Hematopoietic multipotent progenitor cell treated with erythropoietin and hydrocortisone succinate and interleukin-3 and kit ligand, for 17 days (in vitro differentiated cells): ENCODE measurements at regions not wholly inside any gene's neighbourhood (a gene's known extent, or its start where the extent isn't known, plus 50 kb on each side); places are given as distances from the start of the nearest gene placed in this dataset.
"Not testable (repeated sequence)": the region's sequence is repeated elsewhere in the genome, so short reads cannot be mapped to it uniquely, and the experiment has no call there.

Experiments
- DNase-seq: peaks from one replicate; pipeline ENCODE4 v3.0.0-alpha.2; 2015; ENCODE audit warnings: low spot score

DNA sequence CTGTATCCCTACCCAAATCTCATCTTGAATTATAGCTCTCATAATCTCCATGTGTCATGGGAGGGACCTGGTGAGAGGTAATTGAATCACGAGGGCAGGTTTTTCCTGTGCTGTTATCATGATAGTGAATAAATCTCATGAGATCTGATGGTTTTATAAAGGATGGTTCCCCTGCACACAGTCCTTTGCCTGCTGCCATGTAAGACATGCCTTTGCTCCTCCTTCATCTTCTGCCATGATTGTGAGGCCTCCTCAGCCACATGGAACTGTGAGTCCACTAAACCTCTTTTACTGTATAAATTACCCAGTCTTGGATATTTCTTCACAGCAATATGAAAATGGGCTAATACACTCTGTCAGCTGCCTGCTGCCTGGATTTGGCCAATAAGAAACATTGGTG lies 133.8 kb upstream of the POU3F1 start:
- not testable (repeated sequence) for DNase-seq

DNA sequence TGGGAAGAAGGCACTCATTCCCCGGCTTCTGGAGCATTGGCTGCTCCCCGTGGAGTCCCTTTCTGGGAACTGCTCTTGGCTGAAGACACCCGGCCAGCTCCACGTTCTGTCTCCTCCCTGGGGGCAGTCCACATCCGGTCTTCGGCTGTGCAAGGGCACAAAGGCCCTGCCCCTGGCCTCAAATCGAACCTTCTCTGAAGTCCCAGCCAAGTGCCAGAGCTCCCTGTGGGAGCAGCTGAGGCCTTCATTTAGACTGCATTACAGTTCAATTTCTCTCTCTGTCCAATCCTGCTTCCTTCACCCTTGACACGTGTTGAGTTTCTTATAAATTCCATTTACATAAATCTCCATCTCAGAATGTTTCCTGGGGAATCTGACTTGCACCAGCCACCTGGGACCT lies 132.9 kb upstream of the POU3F1 start:
- no peak for DNase-seq

DNA sequence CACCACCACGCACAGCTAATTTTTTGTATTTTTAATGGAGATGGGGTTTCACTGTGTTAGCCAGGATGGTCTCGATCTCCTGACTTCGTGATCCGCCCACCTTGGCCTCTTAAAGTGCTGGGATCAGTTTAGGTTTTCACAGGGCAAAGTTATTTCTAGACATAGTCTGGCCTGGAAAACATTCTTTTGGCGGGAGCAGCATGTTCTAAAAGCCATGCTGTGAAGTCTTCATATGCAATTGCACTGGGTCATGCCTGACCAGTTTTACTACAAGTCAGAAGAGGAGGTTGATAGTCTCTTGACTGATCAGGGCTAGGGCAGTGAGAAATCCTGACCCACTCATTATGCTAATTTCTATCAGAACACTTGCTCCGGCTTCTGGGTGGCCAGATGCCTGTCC lies 131.6 kb upstream of the POU3F1 start:
- no peak for DNase-seq

DNA sequence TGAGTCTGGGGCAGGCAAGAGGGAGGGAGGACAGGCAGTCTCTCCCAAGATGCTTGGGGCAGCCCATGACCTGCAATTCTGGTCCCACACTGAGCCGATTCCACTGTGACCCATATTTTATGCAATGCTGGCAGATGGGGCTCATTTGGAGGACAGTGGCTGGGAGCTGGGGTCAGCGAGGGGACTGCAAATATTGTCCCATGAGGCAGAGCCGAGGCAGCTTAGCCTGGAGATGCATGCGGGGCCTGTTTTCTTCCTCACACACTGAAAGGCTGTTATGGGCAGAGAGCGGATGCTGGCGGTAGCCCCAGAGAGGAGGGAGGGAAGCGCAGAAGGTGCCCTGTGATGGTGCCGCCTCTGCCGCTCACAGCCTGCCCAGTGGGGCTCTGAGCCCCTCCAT lies 128.5 kb upstream of the POU3F1 start:
- DNase-seq, result no peak

DNA sequence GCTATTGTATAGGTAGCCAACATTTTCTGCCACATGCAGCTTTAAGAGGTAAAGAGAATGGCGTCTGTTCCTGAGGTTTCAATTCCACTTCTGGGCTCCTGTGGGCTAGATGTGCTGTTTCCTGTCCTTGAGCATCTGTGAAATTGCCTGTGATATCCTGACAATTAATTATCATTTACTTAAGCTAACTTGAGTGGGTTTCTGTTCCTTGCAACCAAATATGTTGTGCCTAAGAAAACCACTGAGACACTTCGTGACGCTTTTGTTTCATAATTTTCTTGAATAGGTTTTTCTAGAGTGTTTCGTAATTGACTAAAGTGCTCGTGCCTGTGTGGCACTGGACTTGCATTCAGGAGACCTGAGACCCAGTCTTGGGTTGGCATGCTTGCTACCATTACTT lies 127.3 kb upstream of the POU3F1 start:
- DNase-seq, result no peak

DNA sequence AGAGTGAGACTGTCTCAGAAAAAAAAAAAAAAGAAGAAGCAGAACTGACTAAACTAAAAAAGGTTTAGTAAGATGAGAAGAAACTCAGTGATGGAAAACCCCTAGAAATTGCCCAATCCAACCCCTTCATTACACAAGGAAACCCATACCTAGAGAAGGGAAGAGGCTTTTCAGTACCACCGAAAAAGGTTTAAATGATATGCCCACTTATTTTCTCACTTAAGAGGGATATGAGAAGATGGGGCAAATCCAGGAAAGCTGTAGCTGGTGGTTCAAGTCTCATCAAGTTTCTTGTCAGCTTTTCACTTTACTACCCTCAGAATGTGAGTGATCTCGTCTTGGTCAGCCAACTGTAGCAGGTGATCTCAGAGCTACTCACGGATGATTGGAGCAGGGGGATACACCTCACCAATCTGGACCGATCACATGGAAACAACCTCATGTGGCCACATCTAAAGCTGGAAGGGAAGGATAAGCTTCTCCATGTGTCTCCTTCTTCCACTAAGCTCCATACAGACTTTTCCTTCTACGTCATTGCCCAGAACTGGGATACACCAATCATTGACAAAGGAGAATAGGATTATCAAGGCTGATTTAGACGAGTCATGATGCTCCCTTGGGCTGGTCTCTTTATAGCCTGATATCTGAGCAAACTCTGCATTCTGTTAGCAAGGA lies 126.7 kb upstream of the POU3F1 start:
- DNase-seq, result no peak

DNA sequence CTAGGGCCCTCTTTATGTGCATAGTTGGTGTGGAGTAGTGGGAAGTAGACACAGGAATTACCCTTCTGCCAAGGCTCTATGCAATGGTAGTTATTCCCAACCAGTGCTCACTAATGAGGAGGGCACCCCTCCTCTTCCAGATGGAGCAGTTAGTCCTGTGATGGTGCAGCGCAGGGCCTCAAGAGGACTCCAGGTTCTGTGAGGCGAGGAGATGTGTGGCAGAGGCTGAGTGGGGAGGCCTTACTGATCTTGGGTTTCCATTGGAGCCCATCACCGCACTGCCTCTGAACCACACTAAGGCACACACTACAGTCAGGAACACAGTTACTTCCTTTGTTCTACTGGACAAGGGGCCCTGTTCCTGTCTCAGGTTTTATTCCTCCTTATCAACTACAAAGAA lies 122.5 kb upstream of the POU3F1 start:
- no peak for DNase-seq

DNA sequence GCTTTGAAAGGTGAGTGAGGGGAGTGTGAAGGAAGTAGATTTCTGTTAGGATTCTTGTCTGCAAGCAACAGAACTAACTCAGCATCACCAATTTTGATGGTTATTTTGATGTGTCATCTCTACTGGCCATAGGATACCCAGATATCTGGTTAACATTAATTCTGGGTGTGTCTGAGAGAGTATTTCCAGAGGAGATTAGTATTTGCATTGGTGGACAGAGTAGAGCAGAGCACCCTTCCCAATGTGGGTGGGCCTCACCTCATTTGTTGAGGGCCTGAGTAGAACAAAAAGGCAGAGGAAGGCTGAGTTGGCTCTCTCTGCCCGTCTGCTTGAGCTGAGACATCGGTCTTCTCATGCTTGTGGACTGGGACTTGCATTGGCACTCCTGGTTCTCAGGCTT lies 121.8 kb upstream of the POU3F1 start:
- DNase-seq, result no peak

DNA sequence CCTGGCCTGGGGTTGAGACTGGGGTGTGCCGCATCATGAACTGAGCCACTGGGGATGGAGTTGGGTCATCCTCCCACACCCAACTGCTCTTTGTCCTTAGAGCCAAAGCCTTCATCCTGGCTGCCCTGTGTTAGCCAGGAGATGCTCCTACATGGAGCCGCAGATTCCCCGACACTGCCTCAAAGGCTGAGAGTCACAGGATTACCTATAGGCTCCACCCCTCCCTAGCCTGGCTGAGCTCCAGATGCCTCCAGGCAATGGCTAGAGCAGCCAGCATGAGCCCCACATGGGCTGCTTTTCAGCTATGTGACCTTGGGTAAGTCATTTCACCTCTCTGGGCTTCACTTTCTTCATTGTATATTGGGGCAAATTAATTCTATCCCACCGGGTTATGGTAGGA lies 119.9 kb upstream of the POU3F1 start:
- no peak for DNase-seq

DNA sequence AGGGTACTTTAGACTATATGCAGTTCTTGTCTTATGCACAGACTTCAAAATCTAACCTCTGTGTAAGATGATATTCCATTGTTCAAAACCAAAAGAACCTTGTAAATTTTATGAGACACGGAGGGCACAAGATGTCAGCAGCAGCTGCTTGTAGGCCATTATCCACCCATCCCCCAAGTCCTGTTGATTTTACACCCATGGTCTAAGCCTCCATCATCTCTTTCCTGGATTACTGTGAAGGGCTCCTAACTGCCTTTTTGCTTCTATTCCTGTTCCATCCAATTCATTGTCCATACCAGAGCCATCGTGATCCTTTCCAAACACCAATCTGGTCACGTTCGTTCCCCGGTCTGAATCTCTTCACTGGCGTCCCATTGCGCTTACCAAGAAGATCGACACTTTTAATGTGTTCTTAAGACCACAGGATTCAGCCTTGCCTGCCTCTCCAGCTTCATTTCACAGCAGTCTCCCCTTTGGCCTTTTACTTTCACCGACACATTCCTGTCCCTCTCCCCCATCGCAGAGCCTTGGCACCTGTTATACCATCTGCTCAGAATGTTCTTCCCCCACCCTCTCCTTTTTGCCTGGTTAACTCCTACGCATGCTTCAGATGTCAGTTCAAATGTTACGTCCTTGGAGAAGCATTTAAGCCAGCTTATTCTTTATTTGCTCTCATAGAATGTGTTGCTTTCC lies 107.3 kb upstream of the POU3F1 start:
- no peak for DNase-seq

DNA sequence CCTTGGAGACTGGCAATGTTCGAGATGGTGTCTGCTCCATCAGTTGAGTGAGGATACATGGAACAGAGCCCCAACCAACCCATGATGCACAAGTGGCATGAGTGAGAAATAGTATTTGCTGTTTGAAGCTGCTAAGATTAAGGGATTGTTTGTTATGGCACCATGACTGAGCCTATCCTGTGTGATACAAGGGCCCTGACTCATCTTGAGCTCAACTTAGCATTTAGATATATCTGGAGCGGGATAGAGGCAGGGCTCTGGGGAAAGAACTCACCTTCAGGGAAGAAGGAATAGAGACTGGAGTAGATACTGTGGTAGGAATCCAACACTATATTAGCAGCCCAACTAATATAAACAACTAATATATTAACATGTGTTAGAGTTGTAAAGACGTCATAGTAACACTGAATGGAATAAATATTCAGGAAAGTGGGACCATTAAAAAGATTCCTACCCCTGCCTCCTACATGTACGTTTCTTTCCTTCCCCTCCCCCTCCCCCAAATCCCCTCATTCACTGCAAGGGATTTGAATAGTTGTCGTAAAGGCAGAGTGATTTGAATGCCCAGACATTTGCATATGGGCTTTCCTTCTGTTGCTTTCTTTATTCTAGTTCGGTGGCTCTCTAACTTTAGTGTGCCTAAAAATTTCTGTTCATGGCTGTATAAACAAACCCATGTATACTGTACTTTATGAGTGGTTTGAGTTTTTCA lies 106.6 kb upstream of the POU3F1 start:
- DNase-seq, result no peak

DNA sequence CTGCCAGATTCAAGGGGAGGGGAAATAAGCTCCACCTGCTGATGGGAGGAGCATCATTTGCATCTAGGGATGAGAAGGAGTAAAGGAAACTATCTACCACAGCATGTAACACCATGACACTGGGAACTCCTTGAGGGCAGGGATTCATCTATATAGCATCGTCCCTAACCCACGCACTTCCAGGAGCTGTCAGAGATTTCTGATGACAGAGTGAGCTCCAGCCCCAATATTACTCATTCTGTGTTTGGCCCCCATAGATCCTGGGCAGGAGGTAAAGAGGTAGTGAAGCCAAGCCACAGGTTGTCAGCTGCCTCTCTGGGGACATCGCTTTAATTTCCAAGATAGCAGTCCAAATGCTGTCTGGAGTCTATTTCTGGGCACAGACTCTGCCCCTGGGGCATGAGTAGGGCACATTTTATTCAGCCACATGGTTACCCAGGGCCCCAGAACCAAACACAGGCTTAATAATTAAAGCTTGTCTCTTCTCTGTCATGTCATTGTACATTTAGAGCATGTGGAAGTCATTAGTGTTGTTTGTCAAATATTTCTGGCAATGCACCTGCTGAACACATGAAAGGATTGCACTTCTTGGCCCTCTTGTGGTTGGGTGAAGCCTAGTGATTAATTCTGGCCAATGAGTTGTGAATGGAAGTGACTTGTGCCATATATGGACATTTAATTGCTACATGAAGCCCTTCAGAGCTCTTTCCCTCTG lies 105.9 kb upstream of the POU3F1 start:
- no peak for DNase-seq

DNA sequence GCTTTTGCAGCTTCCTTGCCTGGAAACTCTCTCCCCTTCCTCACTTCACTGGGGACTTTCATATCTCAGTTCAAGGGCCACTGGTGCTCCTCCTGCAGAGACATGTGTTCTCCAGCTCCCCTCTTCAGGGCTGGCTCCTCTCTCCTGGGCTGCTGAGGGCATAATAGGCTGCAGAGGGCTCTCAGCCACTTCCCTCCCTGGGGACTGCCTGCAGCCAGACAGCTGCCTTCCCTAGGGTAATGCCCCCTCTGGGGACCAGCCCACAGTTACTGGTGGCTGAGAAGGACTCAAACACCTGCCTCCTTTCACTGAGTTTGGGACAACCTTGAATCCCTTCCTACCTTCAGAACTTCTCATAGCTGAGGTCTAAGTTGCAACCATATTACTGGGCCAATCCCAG lies 104.8 kb upstream of the POU3F1 start:
- no peak for DNase-seq

DNA sequence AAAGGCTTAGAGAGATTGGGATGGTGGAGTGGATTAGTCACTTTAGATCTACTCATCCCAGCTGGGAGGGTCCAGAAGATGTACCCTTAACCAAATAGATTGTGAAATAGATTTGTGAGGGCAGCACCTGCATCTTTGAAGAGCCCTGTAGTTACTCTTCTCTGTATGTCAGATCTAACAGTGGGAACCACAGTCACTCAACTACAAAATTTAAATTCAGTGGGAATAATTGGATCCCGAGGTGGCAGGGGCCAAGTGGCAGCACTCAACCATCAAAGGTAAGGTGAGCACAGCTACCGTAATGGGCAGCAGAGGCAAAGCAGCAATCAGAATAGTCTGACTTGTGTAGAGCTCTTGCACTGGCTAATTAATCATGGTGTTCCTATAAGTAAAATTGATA lies 99.5 kb upstream of the POU3F1 start:
- not testable (repeated sequence) for DNase-seq

DNA sequence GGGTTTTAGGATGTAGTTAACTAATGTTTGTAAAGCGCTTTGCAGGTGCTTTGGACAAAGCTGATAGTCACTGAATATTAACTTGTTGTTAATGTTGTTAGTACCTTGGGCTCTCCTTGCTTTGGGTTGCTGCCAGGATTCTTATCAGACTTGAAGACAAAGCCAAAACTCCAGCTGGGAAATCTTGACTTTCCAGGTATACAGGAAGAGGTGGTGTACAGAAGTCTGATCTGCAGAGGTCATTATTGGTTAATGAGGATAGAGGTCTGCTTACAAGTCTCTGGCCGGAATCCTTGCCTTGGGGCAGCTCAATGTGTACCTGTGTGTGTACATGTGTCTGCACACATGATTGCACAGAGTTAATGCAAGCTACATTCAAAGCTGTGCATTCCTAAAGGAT lies 96.0 kb upstream of the POU3F1 start:
- no peak for DNase-seq

DNA sequence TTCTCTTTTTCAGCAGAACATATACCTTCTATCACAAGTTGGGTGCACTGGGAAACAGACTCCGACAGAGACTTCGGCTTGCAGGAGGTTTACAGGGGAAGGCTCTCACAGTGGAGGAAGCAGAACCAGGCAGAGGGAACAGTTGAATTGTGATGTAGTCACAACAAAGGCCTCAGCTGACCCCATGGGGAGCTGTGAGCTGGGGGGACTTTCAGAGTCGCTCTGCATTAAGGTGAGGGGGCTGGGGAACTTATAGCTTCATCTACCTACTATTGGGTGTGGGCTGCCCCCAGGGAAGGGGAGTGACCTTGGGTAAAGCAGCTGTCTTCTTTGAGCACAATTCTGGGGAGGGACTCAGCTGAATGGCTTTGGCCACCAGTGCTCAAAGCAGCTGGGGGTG lies 94.9 kb upstream of the POU3F1 start:
- no peak for DNase-seq

DNA sequence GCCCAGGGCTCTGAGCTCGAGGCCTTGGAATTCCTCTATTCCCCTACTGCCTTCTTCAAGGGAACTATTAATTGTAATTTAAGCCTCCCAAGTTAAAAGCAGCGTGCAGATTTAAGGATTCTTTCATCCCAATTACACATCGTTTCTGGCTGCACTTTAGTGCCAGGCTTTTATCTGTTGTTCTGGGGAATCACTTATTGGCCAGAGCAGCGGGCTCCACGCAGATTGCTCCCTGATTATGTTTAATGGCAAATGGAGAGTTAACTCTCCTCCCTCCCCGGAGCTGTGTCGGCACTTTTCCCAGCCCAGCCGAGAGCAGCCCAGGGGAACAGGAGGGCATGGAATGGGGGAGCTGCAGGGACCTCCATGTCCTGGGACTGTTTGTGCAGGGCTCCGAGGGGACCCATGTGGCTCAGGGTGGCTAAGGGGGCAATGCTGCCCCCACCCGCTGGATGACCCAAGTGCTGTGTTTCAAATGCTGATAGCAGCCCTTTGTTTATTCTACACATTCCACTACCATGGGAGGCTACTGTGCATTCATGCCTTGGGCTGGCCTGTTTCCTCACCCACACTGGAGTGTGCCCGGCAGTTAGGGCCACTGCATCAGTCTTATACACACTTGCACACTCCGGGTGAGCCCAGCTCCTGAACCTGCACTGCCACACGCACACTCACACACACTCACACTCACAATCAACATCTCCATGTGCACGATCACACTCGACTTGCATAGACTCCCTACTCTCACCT lies 93.3 kb upstream of the POU3F1 start:
- no peak for DNase-seq

DNA sequence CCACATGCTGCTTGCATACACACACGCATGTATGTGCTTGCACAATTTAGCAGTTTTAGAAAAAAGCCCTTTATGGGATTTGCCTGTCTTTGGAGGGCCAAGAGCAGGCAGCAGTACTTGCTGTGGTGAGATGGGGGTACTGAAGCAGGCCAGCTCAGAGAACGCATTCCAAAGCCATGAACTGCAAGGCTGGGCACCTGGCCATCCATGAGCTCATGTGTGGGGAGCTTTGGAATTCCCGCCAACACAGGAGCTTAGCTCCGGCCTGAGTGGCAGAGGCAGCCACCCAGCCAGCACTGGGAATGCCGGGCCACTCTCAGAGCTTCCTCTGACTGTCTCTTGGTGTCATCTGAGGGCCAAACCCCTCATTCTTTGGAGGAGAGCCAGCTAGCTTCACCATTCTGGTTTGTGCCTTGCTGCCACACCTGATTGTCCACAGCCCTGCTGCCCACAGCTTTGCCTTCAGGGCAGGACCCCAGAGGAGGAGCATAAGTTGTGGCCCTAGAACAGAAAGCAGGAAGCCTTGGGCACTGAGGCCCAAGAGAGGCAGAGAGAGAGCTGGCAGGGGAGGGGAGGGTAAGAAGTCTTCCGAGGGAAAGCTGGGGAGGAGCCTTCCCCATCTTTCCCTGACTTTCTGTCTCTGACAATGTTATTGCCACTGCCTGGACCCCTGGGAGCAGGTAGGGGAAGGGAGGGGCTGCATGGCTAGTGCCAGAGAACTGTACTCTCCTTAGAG lies 92.1 kb upstream of the POU3F1 start:
- no peak for DNase-seq

DNA sequence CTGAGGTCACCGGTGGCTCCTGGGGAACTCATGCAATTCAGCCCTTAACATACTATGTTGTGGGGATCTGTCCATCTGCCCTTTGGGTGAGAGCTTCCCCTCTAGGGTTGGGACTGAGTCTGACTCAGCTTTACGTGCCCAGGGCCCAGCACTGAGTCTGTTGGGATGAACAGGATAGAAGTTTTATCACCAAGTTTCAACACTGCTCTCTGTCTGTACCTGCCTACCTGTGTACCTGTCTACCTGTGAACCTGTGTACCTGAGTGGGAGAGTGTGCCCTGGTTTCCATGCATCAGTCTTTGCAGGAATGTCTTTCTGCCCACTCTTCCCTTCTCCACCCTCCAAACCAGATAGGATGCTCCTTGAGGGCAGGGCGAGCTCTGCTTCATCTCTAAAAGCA lies 90.6 kb upstream of the POU3F1 start:
- no peak for DNase-seq

DNA sequence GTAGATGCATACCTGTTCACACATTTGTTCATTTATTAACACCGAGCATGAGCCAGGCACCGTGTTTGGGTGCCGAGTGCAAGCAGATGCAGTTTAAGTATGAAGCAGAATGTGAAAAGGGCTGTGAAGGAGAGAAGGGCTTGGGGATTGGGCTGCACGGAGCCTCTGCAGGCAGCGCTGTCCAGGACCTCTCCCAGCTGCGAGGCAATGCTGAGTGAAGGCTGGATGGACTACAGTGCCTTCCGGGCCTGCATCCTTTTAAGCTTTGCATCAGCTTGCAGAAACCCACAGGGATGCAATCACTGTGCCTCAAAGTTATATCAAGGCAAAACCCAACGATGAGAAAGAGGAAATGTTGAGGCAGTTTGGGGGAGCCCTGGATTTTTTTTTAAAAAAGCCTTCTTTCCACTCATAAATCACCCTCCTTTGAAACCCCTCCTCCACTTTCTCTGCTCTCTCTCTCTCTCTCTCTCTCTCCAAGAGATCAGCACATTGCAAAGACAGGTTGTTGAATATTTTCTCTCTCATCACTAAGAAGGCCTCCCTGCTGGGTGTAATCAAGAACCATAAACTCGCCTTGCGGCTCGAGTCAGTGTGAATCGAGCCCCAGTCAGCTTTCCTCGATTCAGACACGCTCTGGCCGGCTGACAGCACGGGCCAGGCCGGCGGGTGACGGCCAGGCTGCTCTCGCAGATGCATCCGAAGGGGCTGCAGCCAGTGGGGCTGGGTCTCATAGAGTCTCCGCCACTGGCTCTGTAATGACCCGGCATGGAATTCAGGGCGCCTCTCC lies 89.2 kb upstream of the POU3F1 start:
- DNase-seq, result no peak
